Neural cell (in vitro differentiated cells): ENCODE measurements at regions not wholly inside any gene's neighbourhood (a gene's known extent, or its start where the extent isn't known, plus 50 kb on each side); places are given as distances from the start of the nearest gene placed in this dataset.

Experiments
- H2AFZ ChIP-seq: fragments of 200-600, 300-800 bp; sonication (generic), shearing (Covaris generic); 2 replicates; pipeline ENCODE4 v1.6.0; 2014; ENCODE audit warnings: low read depth, mild to moderate bottlenecking, antibody characterized with exemption, low read length, moderate library complexity
- H3F3A ChIP-seq: fragments of 200-600 bp; shearing (Covaris generic); 2 replicates; pipeline ENCODE4 v1.6.1; 2016; ENCODE audit warnings: mild to moderate bottlenecking, moderate library complexity, mixed read lengths, antibody characterized with exemption, low read length; ENCODE audit not compliant: insufficient read depth, poor library complexity, severe bottlenecking
- H3K27ac ChIP-seq: fragments of 200-600, 300-800 bp; sonication (generic), shearing (Covaris generic); 2 replicates; pipeline ENCODE4 v1.5.1; 2014; ENCODE audit warnings: mild to moderate bottlenecking, low read length, moderate library complexity
- H3K27me3 ChIP-seq: fragments of 300-800, 200-600 bp; sonication (generic), shearing (Covaris generic); 2 replicates; pipeline ENCODE4 v1.6.0; 2014; ENCODE audit warnings: mild to moderate bottlenecking, low read depth, low read length, moderate library complexity; ENCODE audit not compliant: insufficient read depth
- H3K36me3 ChIP-seq: fragments of 300-800, 200-600 bp; sonication (generic), shearing (Covaris generic); 2 replicates; pipeline ENCODE4 v1.5.1; 2014; ENCODE audit warnings: mild to moderate bottlenecking, antibody characterized with exemption, low read length, moderate library complexity; ENCODE audit not compliant: insufficient read depth
- H3K4me2 ChIP-seq: fragments of 300-800, 200-600 bp; sonication (generic), shearing (Covaris generic); 2 replicates; pipeline ENCODE4 v1.6.0; 2014; ENCODE audit warnings: mild to moderate bottlenecking, low read length
- H3K4me3 ChIP-seq: fragments of 300-800, 200-600 bp; sonication (generic), shearing (Covaris generic); 2 replicates; pipeline ENCODE4 v1.5.1; 2014; ENCODE audit warnings: mild to moderate bottlenecking, low read length, moderate library complexity
- H3K79me2 ChIP-seq: fragments of 200-600 bp; shearing (Covaris generic); replicated peaks from 2 replicates; pipeline ENCODE4 v1.6.0; 2014; ENCODE audit warnings: mild to moderate bottlenecking, low read length, moderate library complexity; ENCODE audit not compliant: insufficient read depth
- H3K9ac ChIP-seq: fragments of 300-800, 200-600 bp; sonication (generic), shearing (Covaris generic); 2 replicates; pipeline ENCODE4 v1.6.1; 2016; ENCODE audit warnings: mild to moderate bottlenecking, low read length, mixed read lengths
- H3K9me2 ChIP-seq: fragments of 200-600 bp; shearing (Covaris generic); 2 replicates; pipeline ENCODE4 v1.6.1; 2016; ENCODE audit warnings: mild to moderate bottlenecking, low read length, mixed read lengths; ENCODE audit not compliant: insufficient read depth
- H3K9me3 ChIP-seq: fragments of 200-600, 300-800 bp; sonication (generic), shearing (Covaris generic); 2 replicates; pipeline ENCODE4 v1.6.1; 2016; ENCODE audit warnings: mild to moderate bottlenecking, mixed run types, low read length, moderate library complexity, mixed read lengths
- H4K20me1 ChIP-seq: fragments of 200-600 bp; shearing (Covaris generic); 2 replicates; pipeline ENCODE4 v1.6.1; 2016; ENCODE audit warnings: mild to moderate bottlenecking, mixed run types; ENCODE audit not compliant: insufficient read depth
- CTCF ChIP-seq: fragments of 450-650 bp; IDR thresholded peaks from 2 replicates; pipeline ENCODE4 v1.5.1; 2014; ENCODE audit warnings: antibody characterized with exemption, mild to moderate bottlenecking, moderate library complexity; ENCODE audit not compliant: poor library complexity, severe bottlenecking
- EP300 ChIP-seq: fragments of 450-650 bp; conservative IDR thresholded peaks from 2 replicates; pipeline ENCODE4 v1.6.1; 2014; ENCODE audit warnings: antibody characterized with exemption, mild to moderate bottlenecking, moderate library complexity; ENCODE audit not compliant: poor library complexity, severe bottlenecking
- EZH2 ChIP-seq: fragments of 200-600, 300-800 bp; shearing (Covaris generic), sonication (generic); IDR thresholded peaks from 2 replicates; pipeline ENCODE4 v1.6.1; 2014; ENCODE audit warnings: antibody characterized with exemption, low read length, borderline replicate concordance, mild to moderate bottlenecking; ENCODE audit not compliant: insufficient read depth, poor library complexity, severe bottlenecking
- MXI1 ChIP-seq: fragments of 450-650 bp; conservative IDR thresholded peaks from 2 replicates; pipeline ENCODE4 v1.6.1; 2014; ENCODE audit warnings: antibody characterized with exemption, mild to moderate bottlenecking; ENCODE audit not compliant: poor library complexity, severe bottlenecking
- POLR2AphosphoS5 ChIP-seq: IDR thresholded peaks from 2 replicates; pipeline ENCODE4 v1.6.1; 2012
- RAD21 ChIP-seq: fragments of 450-650 bp; conservative IDR thresholded peaks from 2 replicates; pipeline ENCODE4 v1.6.1; 2014; ENCODE audit warnings: antibody characterized with exemption, mild to moderate bottlenecking, moderate library complexity
- REST ChIP-seq: IDR thresholded peaks from 2 replicates; pipeline ENCODE4 v1.6.1; 2012; ENCODE audit warnings: borderline replicate concordance
- SMC3 ChIP-seq: fragments of 450-650 bp; conservative IDR thresholded peaks from 2 replicates; pipeline ENCODE4 v1.6.1; 2014; ENCODE audit warnings: antibody characterized with exemption, mild to moderate bottlenecking, moderate library complexity; ENCODE audit not compliant: poor library complexity
- TAF1 ChIP-seq: IDR thresholded peaks from 2 replicates; pipeline ENCODE4 v1.6.1; 2012; ENCODE audit warnings: low read depth

GRCh38 chr2:41576423-41576822 lies 471.4 kb upstream of the PKDCC start:
- no peak for TF ChIP-seq EP300
- no peak for TF ChIP-seq POLR2AphosphoS5
- no peak for TF ChIP-seq CTCF
- TF ChIP-seq MXI1 = no peak
- no peak for TF ChIP-seq SMC3
- no peak for TF ChIP-seq RAD21
- H3F3A ChIP-seq = no peaks in the 10 kb centered on the region
- no peak overlapping the region for H2AFZ ChIP-seq
- H3K4me3 ChIP-seq = no peak overlapping the region
- no peaks in the 10 kb centered on the region for H3K27me3 ChIP-seq
- no peaks in the 10 kb centered on the region for H3K9me2 ChIP-seq
- H3K9me3 ChIP-seq = no peaks in the 10 kb centered on the region
- H3K9ac ChIP-seq = no peak overlapping the region
- no peaks in the 10 kb centered on the region for H4K20me1 ChIP-seq
- H3K36me3 ChIP-seq = no peaks in the 10 kb centered on the region
- no peak overlapping the region for H3K4me2 ChIP-seq
- no peaks in the 10 kb centered on the region for H3K79me2 ChIP-seq
- H3K27ac ChIP-seq = no peak overlapping the region

- H3K79me2 ChIP-seq = no peaks in the 10 kb centered on the region
- no peaks in the 10 kb centered on the region for H3K9me3 ChIP-seq
- no peaks in the 10 kb centered on the region for H3F3A ChIP-seq
- no peak overlapping the region for H2AFZ ChIP-seq
- H3K4me2 ChIP-seq = no peak overlapping the region
- TF ChIP-seq EZH2 (no peak), RAD21 (no peak), CTCF (no peak), POLR2AphosphoS5 (no peak), SMC3 (no peak), EP300 (no peak), REST (no peak), MXI1 (no peak), TAF1 (no peak)
- no peak overlapping the region for H3K9ac ChIP-seq
- no peaks in the 10 kb centered on the region for H3K9me2 ChIP-seq
- no peaks in the 10 kb centered on the region for H4K20me1 ChIP-seq
- H3K4me3 ChIP-seq = no peak overlapping the region
- no peaks in the 10 kb centered on the region for H3K36me3 ChIP-seq
- H3K27me3 ChIP-seq = no peaks in the 10 kb centered on the region
- no peak overlapping the region for H3K27ac ChIP-seq
Measured at GRCh38 chr2:41579806-41580205, 468.0 kb upstream of the PKDCC start.
